HepG2 (cell line): ENCODE measurements at regions not wholly inside any gene's neighbourhood (a gene's known extent, or its start where the extent isn't known, plus 50 kb on each side); places are given as distances from the start of the nearest gene placed in this dataset.

Experiments
- ATAC-seq: fragments of 200-7000 bp; cut with Tn5 transposase; 3 replicates; pipeline ENCODE4 v1.9.1; 2020; ENCODE audit warnings: mild to moderate bottlenecking, moderate library complexity
- BruUV-seq: library from RNA; stranded (reverse); fragments of 400-500 nt; replicated peaks from 2 replicates; lab custom pipeline; 2021; lab: Mats Ljungman, UMichigan
- CTCF ChIA-PET: fragments of 300-600 bp; formaldehyde crosslinking; extraction: SDS; loops from one replicate; lab custom pipeline; 2021; ENCODE audit warnings: low total read pairs, inconsistent platforms, low intra/inter-chr PET ratio; lab: Yijun Ruan, JAX
- POLR2A ChIA-PET: fragments of 350-600 bp; sonication (Branson Sonifier 250); formaldehyde crosslinking; loops from one replicate; lab custom pipeline; 2020; ENCODE audit warnings: antibody characterized with exemption, inconsistent platforms; lab: Yijun Ruan, JAX
- DNase-seq: peaks from one replicate; pipeline ENCODE4 v3.0.0-alpha.2; 2015; ENCODE audit warnings: low spot score
- FAIRE-seq: peaks from 3 replicates; lab custom pipeline; 2011; peaks lifted over from hg19 to GRCh38; lab: Jason Lieb, UNC
- H2AFZ ChIP-seq: one replicate; pipeline ENCODE4 v1.6.1; 2011; ENCODE audit warnings: low read length, inconsistent platforms
- H3K27ac ChIP-seq: fragments of 300-600 bp; 3 replicates; pipeline ENCODE4 v1.8.0; 2011; ENCODE audit warnings: mixed run types, mild to moderate bottlenecking, mixed read lengths, low read length, inconsistent platforms; ENCODE audit not compliant: insufficient read depth; ENCODE audit errors: extremely low read length
- H3K27me3 ChIP-seq, 2 experiments: fragments of 200-600 bp in 1 of 2; 2 replicates in 1 of 2; 3 replicates in 1 of 2; pipeline versions ENCODE4 v1.6.0 to v1.8.0; 2011; ENCODE audit warnings: low read length in 2 of 2, mild to moderate bottlenecking in 2 of 2, moderate library complexity in 2 of 2, inconsistent platforms in 1 of 2; ENCODE audit not compliant: insufficient read depth in 2 of 2, control insufficient read depth in 1 of 2
- H3K36me3 ChIP-seq, 2 experiments: fragments of 200-600 bp in 1 of 2; replicated peaks in 1 of 2; 2 replicates in 1 of 2; 3 replicates in 1 of 2; pipeline versions ENCODE4 v1.5.1 to v1.8.0; 2011; ENCODE audit warnings: low read length in 2 of 2, inconsistent platforms in 1 of 2; ENCODE audit not compliant: insufficient read depth in 2 of 2, control insufficient read depth in 1 of 2
- H3K4me1 ChIP-seq: 2 replicates; pipeline ENCODE4 v1.5.1; 2012; ENCODE audit warnings: low read length, inconsistent platforms; ENCODE audit not compliant: insufficient read depth
- H3K4me2 ChIP-seq: 2 replicates; pipeline ENCODE4 v1.6.0; 2011; ENCODE audit warnings: low read depth, low read length, inconsistent platforms
- H3K4me3 ChIP-seq, 3 experiments: fragments of 200-600 bp in 1 of 3; sonication (generic), shearing (Covaris generic) in 1 of 3; replicated peaks in 1 of 3; 2 replicates each; pipeline ENCODE4 v1.5.1; 2011 to 2016; ENCODE audit warnings: low read length in 3 of 3, inconsistent platforms in 2 of 3, low read depth in 2 of 3, mild to moderate bottlenecking in 2 of 3, control low read depth in 1 of 3, mixed read lengths in 1 of 3; ENCODE audit not compliant: insufficient read depth in 1 of 3
- H3K79me2 ChIP-seq: one replicate; pipeline ENCODE4 v1.6.1; 2011; ENCODE audit warnings: low read length, inconsistent platforms; ENCODE audit not compliant: insufficient read depth
- H3K9ac ChIP-seq: 2 replicates; pipeline ENCODE4 v1.6.0; 2011; ENCODE audit warnings: mild to moderate bottlenecking, low read depth, low read length, inconsistent platforms; ENCODE audit not compliant: insufficient read depth
- H3K9me3 ChIP-seq: 2 replicates; pipeline ENCODE4 v1.5.1; 2012; ENCODE audit warnings: mild to moderate bottlenecking, low read length
- H4K20me1 ChIP-seq: 2 replicates; pipeline ENCODE4 v1.6.0; 2011; ENCODE audit warnings: inconsistent platforms, mild to moderate bottlenecking, low read length, moderate library complexity; ENCODE audit not compliant: insufficient read depth
- CBX1 ChIP-seq: IDR thresholded peaks from one replicate; pipeline ENCODE4 v1.6.1; 2016; ENCODE audit warnings: antibody characterized with exemption, low read depth
- ETS1 ChIP-seq: sonication (generic); formaldehyde crosslinking; IDR thresholded peaks from 2 replicates; pipeline ENCODE4 v1.4.0; 2020; ENCODE audit warnings: missing genetic modification reagents
- FOXJ3 ChIP-seq: sonication (generic); formaldehyde crosslinking; IDR thresholded peaks from 2 replicates; pipeline ENCODE4 v1.4.0; 2020; ENCODE audit warnings: missing genetic modification reagents, mild to moderate bottlenecking, borderline replicate concordance
- FOXK1 ChIP-seq: sonication (generic); formaldehyde crosslinking; IDR thresholded peaks from 2 replicates; pipeline ENCODE4 v1.4.0; 2020; ENCODE audit warnings: low read depth, missing genetic modification reagents, borderline replicate concordance
- GTF3A ChIP-seq: sonication (generic); formaldehyde crosslinking; conservative IDR thresholded peaks from 2 replicates; pipeline ENCODE4 v1.4.0; 2020; ENCODE audit warnings: mild to moderate bottlenecking, missing genetic modification reagents
- IKZF4 ChIP-seq: sonication (generic); formaldehyde crosslinking; IDR thresholded peaks from 2 replicates; pipeline ENCODE4 v1.5.1; 2020; ENCODE audit warnings: borderline replicate concordance, mild to moderate bottlenecking, low read depth, missing genetic modification reagents; ENCODE audit errors: not compliant biosample characterization
- IRF2 ChIP-seq: IDR thresholded peaks from 2 replicates; pipeline ENCODE4 v1.6.1; 2018; ENCODE audit warnings: missing genetic modification reagents, missing compliant biosample characterization
- KLF6 ChIP-seq: IDR thresholded peaks from 2 replicates; pipeline ENCODE4 v1.8.0; 2016; ENCODE audit warnings: missing biosample characterization, missing genetic modification reagents
- MED13 ChIP-seq: sonication (generic); formaldehyde crosslinking; IDR thresholded peaks from 2 replicates; pipeline ENCODE4 v1.5.0; 2020; ENCODE audit warnings: missing genetic modification reagents
- PCBP2 ChIP-seq: fragments of 200-400 bp; formaldehyde crosslinking; optimal IDR thresholded peaks from 2 replicates; pipeline ENCODE3; 2018; ENCODE audit warnings: low read length, low read depth; ENCODE audit not compliant: poor library complexity, severe bottlenecking
- SIX1 ChIP-seq: sonication (generic); formaldehyde crosslinking; IDR thresholded peaks from 2 replicates; pipeline ENCODE4 v1.4.0; 2020; ENCODE audit warnings: missing genetic modification reagents, borderline replicate concordance
- THAP9 ChIP-seq: sonication (generic); formaldehyde crosslinking; IDR thresholded peaks from 2 replicates; pipeline ENCODE4; 2020; ENCODE audit warnings: missing genetic modification reagents, mild to moderate bottlenecking, borderline replicate concordance
- ZBTB26 ChIP-seq: IDR thresholded peaks from 2 replicates; pipeline ENCODE4 v1.6.1; 2016; ENCODE audit warnings: missing compliant biosample characterization, missing genetic modification reagents, borderline replicate concordance
- ZNF121 ChIP-seq: sonication (generic); formaldehyde crosslinking; IDR thresholded peaks from 2 replicates; pipeline ENCODE4 v1.5.0; 2020; ENCODE audit warnings: mild to moderate bottlenecking, missing genetic modification reagents
- ZNF275 ChIP-seq: sonication (generic); formaldehyde crosslinking; IDR thresholded peaks from 2 replicates; pipeline ENCODE4 v1.8.0; 2022; ENCODE audit warnings: missing genetic modification reagents, mild to moderate bottlenecking, inconsistent platforms, borderline replicate concordance
- ZNF329 ChIP-seq: sonication (generic); formaldehyde crosslinking; IDR thresholded peaks from 2 replicates; pipeline ENCODE4 v1.9.0; 2021; ENCODE audit warnings: low read depth, mild to moderate bottlenecking, missing genetic modification reagents
- ZNF768 ChIP-seq: sonication (generic); formaldehyde crosslinking; IDR thresholded peaks from 2 replicates; pipeline ENCODE4 v1.4.0; 2020; ENCODE audit warnings: missing genetic modification reagents
- WGBS: methylation state at CpG from one replicate; pipeline ENCODE4 v1.1.6; 2017; ENCODE audit warnings: low lambda C conversion rate; 5-methylcytosine and 5-hydroxymethylcytosine counted together
- in situ Hi-C: cut with HindIII; loops from 2 replicates; pipeline ENCODE4 v1.10.0; 2017; ENCODE audit warnings: low pct_unique_long_range_greater_than_20kb; ENCODE audit not compliant: extremely low pct_ligation_motif_present
- intact Hi-C: fragments of 100-400 bp; cut with micrococcal nuclease; formaldehyde crosslinking; loops from one replicate; pipeline ENCODE4 v1.10.0; 2022; ENCODE audit not compliant: unreplicated experiment

GRCh38 chr5:3858524-3858923 is 262.9 kb downstream of the IRX1 start:
- FAIRE-seq (no peak), ATAC-seq (no peak), DNase-seq (no peak)
- Histone ChIP-seq H4K20me1 (no peaks in the 10 kb centered on the region), H3K27ac (no peak overlapping the region), H3K9me3 (peaks cover 19% of the 10 kb centered on the region), H3K27me3 (no peaks in the 10 kb centered on the region; a peak in 1 of 5 replicates), H2AFZ (no peak overlapping the region), H3K4me3 (no peak overlapping the region), H3K36me3 (no peaks in the 10 kb centered on the region), H3K4me2 (no peak overlapping the region), H3K4me1 (no peaks in the 10 kb centered on the region), H3K79me2 (no peaks in the 10 kb centered on the region), H3K9ac (no peak overlapping the region)
- WGBS = 28% methylated on average over 4 of the region's 4 CpGs
- ChIA-PET POLR2A (no interaction called here), CTCF (no interaction called here)
- BruUV-seq = no TSS peak
- TF ChIP-seq GTF3A = no peak
- no peak for TF ChIP-seq ZNF768 (CRISPR knock-in tag)
- no peak for TF ChIP-seq IKZF4 (CRISPR knock-in tag)
- TF ChIP-seq FOXJ3 = no peak
- TF ChIP-seq SIX1 (CRISPR knock-in tag) = no peak
- TF ChIP-seq MED13 = no peak
- no peak for TF ChIP-seq ZNF329 (CRISPR knock-in tag)
- TF ChIP-seq CBX1 = no peak
- TF ChIP-seq THAP9 (CRISPR knock-in tag) = no peak
- TF ChIP-seq ZNF121 (CRISPR knock-in tag) = no peak
- TF ChIP-seq FOXK1 (CRISPR knock-in tag) = no peak
- no peak for TF ChIP-seq IRF2 (CRISPR knock-in tag)
- no peak for TF ChIP-seq ETS1
- no peak for TF ChIP-seq ZNF275 (CRISPR knock-in tag)
- no peak for TF ChIP-seq PCBP2
- no peak for TF ChIP-seq ZBTB26
- TF ChIP-seq KLF6 (CRISPR knock-in tag) = no peak
- intact Hi-C loops = no loop called here
- in situ Hi-C loops = no loop called here
